T-helper 1 cell treated with Interleukin-12 subunit alpha and Interleukin-12 subunit beta and Interleukin-4 antibody, amounts not matched to agents 30 ng/mL and 1 ng/mL, for 36 hours (primary cell): ENCODE measurements at regions not wholly inside any gene's neighbourhood (a gene's known extent, or its start where the extent isn't known, plus 50 kb on each side); places are given as distances from the start of the nearest gene placed in this dataset.

ENCODE experiments used
- intact Hi-C: fragments of 100-400 bp; cut with micrococcal nuclease; formaldehyde crosslinking; loops from one replicate; pipeline ENCODE4 v1.15.1; 2024

DNA sequence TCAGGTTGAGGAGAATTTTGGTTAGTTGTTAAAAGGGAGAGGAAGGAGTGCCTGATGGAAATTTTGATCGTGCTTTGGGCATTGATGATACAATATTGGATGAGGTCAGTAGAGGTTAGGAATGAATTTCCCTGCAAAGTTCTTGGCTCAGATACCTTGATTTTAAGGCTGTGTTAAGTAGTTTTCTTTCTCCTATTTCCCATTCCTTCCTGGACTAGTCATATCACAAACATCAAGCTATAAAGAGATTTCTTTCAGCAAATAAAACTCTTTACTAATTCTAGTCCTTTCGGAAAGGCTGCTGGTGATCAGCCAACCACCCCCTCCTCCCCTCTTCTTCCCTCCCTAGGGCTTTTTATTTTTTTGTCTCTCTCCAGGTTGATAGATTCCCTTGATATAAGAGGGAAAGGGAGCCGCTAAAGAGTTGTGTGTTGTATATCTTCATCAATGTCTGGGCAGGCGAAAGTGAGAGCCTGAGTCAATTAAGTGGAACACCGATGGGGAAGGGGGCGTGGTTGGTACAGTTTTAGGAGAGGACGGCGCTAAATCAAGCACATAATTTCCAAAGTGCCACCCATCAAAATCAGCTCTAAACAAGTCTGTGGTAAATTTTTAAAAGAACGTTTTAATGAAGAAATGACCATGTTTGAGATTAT, 100.1 kb upstream of the PLXNA2 start:
- intact Hi-C loops: no loop called here

DNA sequence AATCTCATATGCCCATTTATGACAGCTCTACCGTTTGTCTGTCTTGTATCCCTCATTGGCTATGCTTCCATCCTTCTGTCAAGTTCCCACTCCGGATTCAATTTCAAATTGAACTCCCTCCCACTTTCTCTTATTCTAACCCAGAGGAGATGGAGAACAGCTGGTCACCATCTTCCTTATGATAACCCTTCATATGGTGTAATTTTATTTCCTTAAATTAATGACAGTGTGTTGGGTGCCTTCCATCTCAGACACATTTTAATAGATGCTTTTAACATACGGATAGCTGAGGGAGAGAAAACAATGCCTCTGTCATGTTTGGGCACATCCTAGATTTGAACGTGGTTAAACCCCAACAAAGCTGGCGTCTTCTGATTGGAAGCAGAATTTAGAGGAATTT, 103.0 kb upstream of the PLXNA2 start:
- intact Hi-C loops: no loop called here

GRCh38 chr1:208349694-208350330, 105.6 kb upstream of the PLXNA2 start:
- intact Hi-C loops: loop anchor here (5.0 kb wide), 1 partner anchor 347 kb away; no protein-coding TSS in a partner anchor

- intact Hi-C loops: loop anchor here (5.0 kb wide), 1 partner anchor 346 kb away; no protein-coding TSS in a partner anchor
Observed at GRCh38 chr1:208350815-208351214, 106.6 kb upstream of the PLXNA2 start.

GRCh38 chr1:208351838-208352237, 107.7 kb upstream of the PLXNA2 start:
- intact Hi-C loops: loop anchor here (5.0 kb wide), 1 partner anchor 345 kb away; no protein-coding TSS in a partner anchor

DNA sequence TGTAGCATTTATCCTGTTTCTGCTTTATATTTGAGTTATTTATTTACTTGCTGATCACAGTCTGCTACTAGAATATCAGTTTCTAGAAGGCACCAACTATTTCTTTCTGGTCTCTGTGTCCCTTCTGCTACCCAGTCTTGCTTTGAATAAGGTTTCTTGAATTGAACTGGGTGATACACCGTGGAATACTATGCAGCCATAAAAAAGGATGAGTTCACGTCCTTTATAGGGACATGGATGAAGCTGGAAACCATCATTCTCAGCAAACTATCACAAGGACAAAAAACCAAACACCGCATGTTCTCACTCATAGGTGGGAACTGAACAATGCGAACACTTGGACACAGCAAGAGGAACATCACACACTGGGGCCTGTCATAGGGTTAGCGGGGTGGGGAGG, 109.6 kb upstream of the PLXNA2 start:
- intact Hi-C loops: loop anchor here (5.0 kb wide), 1 partner anchor 344 kb away; no protein-coding TSS in a partner anchor

GRCh38 chr1:208357644-208358507, 113.7 kb upstream of the PLXNA2 start:
- intact Hi-C loops: no loop called here

DNA sequence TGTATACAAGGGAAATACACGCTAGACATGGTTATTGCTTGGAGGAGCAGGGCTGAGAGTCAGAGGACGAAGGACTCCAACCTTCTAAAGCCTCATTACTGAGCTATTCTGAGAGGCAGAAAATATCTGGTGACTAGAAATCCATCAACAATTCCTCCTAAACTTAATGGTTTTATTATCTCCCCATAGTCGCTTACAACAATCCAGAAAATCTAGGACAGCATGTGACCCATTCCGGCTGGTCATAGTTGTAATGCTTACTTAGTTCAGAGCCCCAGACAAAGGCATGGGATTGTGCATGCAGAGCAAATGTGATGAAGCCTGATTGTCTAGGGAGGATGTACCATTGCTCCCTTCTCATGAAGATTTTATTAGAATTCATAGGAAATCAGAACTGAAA, 114.5 kb upstream of the PLXNA2 start:
- intact Hi-C loops: no loop called here

DNA sequence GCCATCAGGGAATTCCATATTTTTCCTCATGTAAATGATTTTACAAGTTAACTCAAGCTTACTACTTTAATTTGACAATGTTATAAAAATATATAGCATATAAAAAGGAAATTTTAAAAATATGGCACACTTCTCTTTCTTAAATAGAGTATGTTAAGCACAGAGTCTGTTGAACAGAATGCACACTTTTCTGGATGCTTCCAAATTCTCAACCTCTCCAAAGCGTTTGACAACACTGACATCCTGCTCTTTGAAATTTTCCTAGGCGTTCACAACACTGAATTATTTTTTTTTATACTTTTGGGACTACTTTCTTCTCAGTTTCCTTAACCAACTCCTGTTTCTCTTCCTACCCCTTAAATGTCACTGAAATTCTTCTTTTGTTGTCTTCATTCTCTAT, 117.8 kb upstream of the PLXNA2 start:
- intact Hi-C loops: no loop called here

DNA sequence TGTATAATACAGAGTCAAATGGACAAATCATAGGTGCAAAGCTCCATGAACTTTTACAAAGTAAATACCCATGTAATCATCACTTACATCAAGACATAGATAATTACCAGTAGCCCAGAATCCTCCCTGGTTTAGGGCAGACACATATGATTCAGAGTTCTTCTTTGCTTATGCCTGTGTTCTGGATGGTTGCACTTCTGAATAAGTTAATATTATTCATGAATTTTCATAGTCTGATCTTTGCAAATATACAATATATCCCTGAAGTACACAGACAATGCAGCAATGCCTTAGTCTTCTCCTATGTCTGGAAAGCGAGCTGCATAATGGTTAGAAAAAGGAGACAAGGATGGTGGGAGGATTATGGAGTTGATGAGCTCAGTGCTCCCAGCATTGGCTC, 122.4 kb upstream of the PLXNA2 start:
- intact Hi-C loops: no loop called here

DNA sequence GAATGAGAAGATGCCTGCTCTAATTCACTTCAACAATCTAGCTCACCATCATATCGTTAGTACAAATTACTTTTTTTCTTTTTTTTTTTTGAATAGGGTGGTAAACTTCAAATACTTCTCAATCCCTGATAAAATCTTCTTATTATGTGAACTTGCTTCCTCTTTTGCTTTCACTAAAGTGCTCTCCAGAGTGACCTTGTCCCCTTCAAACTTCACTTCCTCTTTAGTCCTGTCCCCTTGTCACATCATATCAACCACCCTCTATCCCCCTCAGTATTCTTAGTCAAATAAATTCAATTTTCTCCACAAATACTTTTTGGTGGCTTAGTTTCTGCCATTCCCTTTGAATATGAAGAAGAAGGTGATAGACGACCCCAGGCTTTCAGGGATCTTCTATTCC, 124.9 kb upstream of the PLXNA2 start:
- intact Hi-C loops: no loop called here

DNA sequence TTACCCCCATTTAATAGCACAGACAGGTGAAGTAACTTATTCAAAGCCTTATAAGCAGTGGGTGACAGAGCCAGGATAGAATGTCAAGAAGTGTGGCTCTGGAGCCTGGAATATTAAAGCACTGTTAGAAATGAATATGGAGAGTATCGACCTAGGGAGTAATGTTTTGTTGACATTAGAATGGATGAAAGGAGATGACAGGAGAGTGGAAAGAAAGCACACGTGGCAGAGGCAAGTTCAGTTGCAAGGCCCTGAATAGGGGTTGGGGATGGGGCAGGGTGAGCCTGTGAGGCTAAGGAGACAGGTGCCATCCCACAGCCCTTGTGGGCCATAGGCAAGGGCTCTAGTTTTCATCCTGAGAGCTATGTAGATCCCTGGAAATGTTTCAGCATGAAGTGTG, 125.5 kb upstream of the PLXNA2 start:
- intact Hi-C loops: no loop called here

DNA sequence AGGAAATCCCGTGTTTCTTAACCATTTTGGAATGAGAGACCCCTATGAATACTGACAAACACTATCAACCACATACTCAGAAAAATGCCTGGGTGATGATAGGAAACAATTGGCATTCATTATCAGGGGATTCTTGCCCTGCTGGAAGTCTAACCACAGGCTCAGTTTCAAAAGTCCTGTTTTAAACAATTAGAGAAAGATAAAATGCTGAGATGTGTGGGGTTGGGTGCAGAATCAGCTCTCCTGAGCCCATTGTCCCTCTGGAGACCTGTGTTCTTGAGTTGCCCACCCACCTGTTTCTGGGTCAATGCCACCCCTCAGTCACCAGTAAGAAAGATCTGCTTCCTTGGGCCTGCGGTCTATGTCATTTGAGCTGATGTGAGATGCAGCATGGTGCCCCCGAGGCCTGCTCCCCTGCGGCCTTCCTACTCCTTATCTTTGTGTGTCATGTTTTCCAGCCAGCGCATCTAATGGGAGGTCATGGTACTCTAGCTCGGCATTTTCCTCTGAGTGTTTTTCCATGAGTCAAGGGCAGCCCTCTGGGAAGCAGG, 130.3 kb upstream of the PLXNA2 start:
- intact Hi-C loops: no loop called here

DNA sequence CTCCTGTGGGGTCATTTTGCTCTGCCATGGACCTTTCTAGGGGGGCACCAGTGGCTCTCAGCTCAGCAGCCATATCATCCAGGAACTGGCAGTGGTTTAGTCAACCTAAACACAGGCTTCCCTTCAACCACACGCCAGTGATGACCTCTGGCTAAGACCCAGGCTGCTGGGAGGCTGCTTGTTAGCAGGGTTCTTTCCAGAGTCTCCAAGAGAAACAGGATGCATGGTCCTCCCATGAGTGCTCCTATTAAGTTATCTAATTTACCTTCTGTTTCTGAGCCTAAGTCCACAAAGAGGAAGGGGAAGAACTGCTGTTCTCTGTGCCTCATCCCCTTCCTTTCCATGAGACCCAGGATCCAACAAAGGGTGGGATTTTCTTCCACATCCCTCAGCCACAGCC, 137.3 kb upstream of the PLXNA2 start:
- intact Hi-C loops: no loop called here

GRCh38 chr1:208387908-208388811, 144.0 kb upstream of the PLXNA2 start:
- intact Hi-C loops: no loop called here

DNA sequence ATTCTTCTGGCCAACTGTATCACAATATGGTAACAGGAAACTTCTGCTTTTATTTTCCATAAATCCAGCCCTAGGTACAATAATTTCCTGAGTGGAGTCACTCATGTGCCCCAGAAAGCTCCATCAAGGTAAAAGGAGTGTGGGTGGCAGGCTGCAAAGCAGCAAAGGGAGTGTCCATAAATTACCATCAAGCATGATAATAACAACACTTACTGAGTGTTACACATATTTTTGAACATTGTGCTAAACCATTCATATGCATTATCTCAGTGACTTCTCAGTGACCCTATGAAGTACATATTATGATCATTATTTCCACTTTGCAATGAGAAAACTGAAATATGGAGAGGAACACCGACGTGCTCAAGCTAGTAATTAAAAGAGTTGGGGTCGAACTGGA, 149.2 kb upstream of the PLXNA2 start:
- intact Hi-C loops: no loop called here

GRCh38 chr1:208393826-208394225, 149.6 kb upstream of the PLXNA2 start:
- intact Hi-C loops: no loop called here

DNA sequence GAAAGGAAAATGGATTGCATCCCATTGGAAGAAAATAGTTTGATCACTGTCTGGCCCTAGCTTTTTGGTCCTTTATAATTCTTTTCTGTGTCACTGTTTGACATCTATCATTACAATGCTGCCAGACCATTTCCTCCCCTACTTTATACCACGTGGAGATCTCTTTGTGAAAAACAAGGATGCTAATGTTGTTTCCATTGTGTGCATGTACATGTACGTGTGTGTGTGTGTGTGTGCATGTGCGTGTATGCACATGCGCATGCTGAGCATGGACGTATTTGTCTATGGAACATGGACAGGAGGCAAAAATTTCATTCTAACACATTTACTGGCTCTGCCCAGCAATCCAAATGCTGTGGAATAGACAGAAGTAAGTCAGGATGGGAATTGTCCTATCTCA, 153.1 kb upstream of the PLXNA2 start:
- intact Hi-C loops: no loop called here

- intact Hi-C loops: no loop called here
Observed at GRCh38 chr1:208405014-208405413, 160.8 kb upstream of the PLXNA2 start.

GRCh38 chr1:208409176-208409575, 165.0 kb upstream of the PLXNA2 start:
- intact Hi-C loops: no loop called here

GRCh38 chr1:208410409-208410808, 166.2 kb upstream of the PLXNA2 start:
- intact Hi-C loops: no loop called here
